SK-N-SH (cell line): ENCODE measurements at regions not wholly inside any gene's neighbourhood (a gene's known extent, or its start where the extent isn't known, plus 50 kb on each side); places are given as distances from the start of the nearest gene placed in this dataset.

Experiments
- CTCF ChIA-PET: fragments of 300-600, 350-600 bp; formaldehyde crosslinking; extraction: SDS; loops from one replicate; lab custom pipeline; 2021; lab: Yijun Ruan, JAX
- POLR2A ChIA-PET: fragments of 350-600 bp; sonication (Branson Sonifier 250); formaldehyde crosslinking; extraction: SDS; loops from one replicate; lab custom pipeline; 2020; ENCODE audit warnings: antibody characterized with exemption, inconsistent platforms; lab: Yijun Ruan, JAX
- DNase-seq: peaks from one replicate; pipeline ENCODE4 v3.0.0; 2012
- H2AFZ ChIP-seq: fragments of 200-600 bp; sonication (generic); 2 replicates; pipeline ENCODE4 v1.8.1; 2016; ENCODE audit warnings: antibody characterized with exemption, mild to moderate bottlenecking, low read depth
- H3F3A ChIP-seq: fragments of 200-600 bp; sonication (generic); replicated peaks from 2 replicates; pipeline ENCODE3; 2016; ENCODE audit warnings: antibody characterized with exemption, mild to moderate bottlenecking; ENCODE audit not compliant: insufficient read depth
- H3K27ac ChIP-seq, 2 experiments: fragments of 200-500 bp in 1 of 2; fragments of 200-600 bp in 1 of 2; sonication (Bioruptor generic) in 1 of 2; sonication (generic), shearing (Covaris generic) in 1 of 2; 2 replicates each; pipeline versions ENCODE4 v1.5.1 to v1.6.1; 2014 to 2016; ENCODE audit warnings: low read depth in 2 of 2, inconsistent platforms in 1 of 2, low read length in 1 of 2, mild to moderate bottlenecking in 1 of 2, mixed read lengths in 1 of 2
- H3K27me3 ChIP-seq: fragments of 200-600 bp; sonication (generic), shearing (Covaris generic); 2 replicates; pipeline ENCODE4 v1.6.1; 2016; ENCODE audit warnings: mixed run types; ENCODE audit not compliant: insufficient read depth
- H3K36me3 ChIP-seq, 2 experiments: fragments of 200-500 bp in 1 of 2; fragments of 200-600 bp in 1 of 2; sonication (Bioruptor generic) in 1 of 2; sonication (generic) in 1 of 2; replicated peaks in 1 of 2; 2 replicates each; pipeline versions ENCODE3 to v1.5.1; 2014 to 2016; ENCODE audit warnings: low read length in 1 of 2, mild to moderate bottlenecking in 1 of 2; ENCODE audit not compliant: insufficient read depth in 2 of 2, control insufficient read depth in 1 of 2
- H3K4me1 ChIP-seq, 2 experiments: fragments of 200-500 bp in 1 of 2; fragments of 200-600 bp in 1 of 2; sonication (Bioruptor generic) in 1 of 2; sonication (generic), shearing (Covaris generic) in 1 of 2; 2 replicates each; pipeline versions ENCODE4 v1.5.1 to v1.6.1; 2014 to 2016; ENCODE audit warnings: low read depth in 1 of 2, low read length in 1 of 2, mixed run types in 1 of 2; ENCODE audit not compliant: insufficient read depth in 2 of 2, control insufficient read depth in 1 of 2
- H3K4me2 ChIP-seq: fragments of 200-600 bp; sonication (generic), shearing (Covaris generic); 2 replicates; pipeline ENCODE4 v1.6.1; 2017; ENCODE audit warnings: mixed run types
- H3K4me3 ChIP-seq, 2 experiments: fragments of 200-500 bp in 1 of 2; fragments of 200-600 bp in 1 of 2; sonication (Bioruptor generic) in 1 of 2; sonication (generic), shearing (Covaris generic) in 1 of 2; 2 replicates each; pipeline versions ENCODE4 v1.5.1 to v1.8.1; 2014 to 2016; ENCODE audit warnings: low read depth in 2 of 2, inconsistent platforms in 1 of 2, low read length in 1 of 2, mild to moderate bottlenecking in 1 of 2, mixed read lengths in 1 of 2, moderate library complexity in 1 of 2
- H3K79me2 ChIP-seq: fragments of 200-600 bp; sonication (generic); 2 replicates; pipeline ENCODE4 v1.8.1; 2017; ENCODE audit warnings: mild to moderate bottlenecking; ENCODE audit not compliant: insufficient read depth
- H3K9ac ChIP-seq: fragments of 200-600 bp; sonication (generic); 2 replicates; pipeline ENCODE4 v1.6.1; 2017; ENCODE audit warnings: mixed run types
- H3K9me2 ChIP-seq: fragments of 200-600 bp; sonication (generic); 2 replicates; pipeline ENCODE4 v1.6.1; 2017; ENCODE audit warnings: mixed run types
- H3K9me3 ChIP-seq: fragments of 200-600 bp; sonication (generic); 2 replicates; pipeline ENCODE4 v1.6.1; 2017; ENCODE audit warnings: mixed run types, mild to moderate bottlenecking, moderate library complexity
- H4K20me1 ChIP-seq: fragments of 200-600 bp; sonication (generic); 2 replicates; pipeline ENCODE4 v1.6.1; 2017; ENCODE audit warnings: mild to moderate bottlenecking, mixed run types; ENCODE audit not compliant: insufficient read depth
- CHD2 ChIP-seq: fragments of 150-350 bp; IDR thresholded peaks from 2 replicates; pipeline ENCODE4 v1.6.1; 2018; ENCODE audit warnings: low read length; ENCODE audit not compliant: partially characterized antibody
- ELF1 ChIP-seq: IDR thresholded peaks from 2 replicates; pipeline ENCODE4 v1.4.0; 2012
- EP300 ChIP-seq, 2 experiments: IDR thresholded peaks; 2 replicates each; pipeline versions ENCODE4 v1.4.0 to v1.6.1; 2012; ENCODE audit warnings: borderline replicate concordance in 1 of 2, low read depth in 1 of 2, low read length in 1 of 2
- FOSL2 ChIP-seq: IDR thresholded peaks from 2 replicates; pipeline ENCODE4 v1.4.0; 2012; ENCODE audit warnings: low read depth, mild to moderate bottlenecking, moderate library complexity, borderline replicate concordance
- IRF3 ChIP-seq: fragments of 150-350 bp; IDR thresholded peaks from 2 replicates; pipeline ENCODE4 v1.6.1; 2016; ENCODE audit warnings: mild to moderate bottlenecking, low read depth, low read length
- NFIC ChIP-seq: IDR thresholded peaks from 2 replicates; pipeline ENCODE4 v1.4.0; 2012; ENCODE audit warnings: borderline replicate concordance
- RCOR1 ChIP-seq: fragments of 150-350 bp; IDR thresholded peaks from 2 replicates; pipeline ENCODE4 v1.6.1; 2017; ENCODE audit warnings: antibody characterized with exemption, low read length
- RFX5 ChIP-seq: IDR thresholded peaks from 2 replicates; pipeline ENCODE4 v1.6.1; 2012; ENCODE audit warnings: mild to moderate bottlenecking, improper control_type of control experiment, low read length
- SMC3 ChIP-seq: IDR thresholded peaks from 2 replicates; pipeline ENCODE4 v1.6.1; 2012; ENCODE audit warnings: low read depth, low read length, improper control_type of control experiment
- TAF1 ChIP-seq: IDR thresholded peaks from 2 replicates; pipeline ENCODE4 v1.6.1; 2012; ENCODE audit warnings: low read depth, mild to moderate bottlenecking, low read length, moderate library complexity, borderline replicate concordance
- TCF12 ChIP-seq: IDR thresholded peaks from 2 replicates; pipeline ENCODE4 v1.4.0; 2012
- USF1 ChIP-seq: IDR thresholded peaks from 2 replicates; pipeline ENCODE4 v1.4.0; 2012; ENCODE audit warnings: low read depth, borderline replicate concordance
- YY1 ChIP-seq: IDR thresholded peaks from 2 replicates; pipeline ENCODE4 v1.4.0; 2012; ENCODE audit warnings: low read depth, mild to moderate bottlenecking
- TF ChIP-seq, protein P1 (sequence below): fragments of 200-600 bp; sonication (generic); IDR thresholded peaks from 2 replicates; pipeline ENCODE4 v1.6.1; 2017; ENCODE audit warnings: antibody characterized with exemption, mild to moderate bottlenecking, moderate library complexity
- TF ChIP-seq, protein P2 (sequence below): fragments of 150-350 bp; IDR thresholded peaks from 2 replicates; pipeline ENCODE4 v1.6.1; 2017; ENCODE audit warnings: antibody characterized with exemption, low read length, low read depth, borderline replicate concordance

DNA sequence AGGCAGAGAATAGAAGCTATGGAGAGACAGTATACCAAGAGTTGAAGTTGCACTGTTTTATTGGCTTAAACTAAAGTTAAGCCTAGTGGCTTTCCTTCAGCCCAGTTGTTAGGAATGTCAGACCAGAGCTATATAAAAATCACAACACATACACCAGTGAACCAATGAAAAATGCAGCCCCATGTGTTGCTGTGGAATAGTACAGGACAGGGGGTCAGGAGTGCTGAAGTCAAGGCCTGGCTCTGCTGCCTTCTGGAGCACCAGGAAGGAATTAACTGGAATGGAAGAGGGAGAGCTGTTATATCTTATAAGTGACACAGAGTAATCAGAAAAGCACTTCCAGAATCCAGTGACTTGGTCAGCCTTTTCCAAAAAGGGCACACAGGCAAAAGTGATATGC, 58.9 kb downstream of the OSR1 start:
- Histone ChIP-seq H3K36me3 (no peaks in the 10 kb centered on the region), H3F3A (no peaks in the 10 kb centered on the region), H3K27ac (no peak overlapping the region), H3K4me2 (no peak overlapping the region), H3K27me3 (no peaks in the 10 kb centered on the region), H3K4me1 (no peaks in the 10 kb centered on the region), H2AFZ (no peak overlapping the region), H3K4me3 (no peak overlapping the region), H3K79me2 (no peaks in the 10 kb centered on the region), H3K9ac (no peak overlapping the region), H3K9me2 (no peaks in the 10 kb centered on the region), H3K9me3 (no peaks in the 10 kb centered on the region), H4K20me1 (no peaks in the 10 kb centered on the region)
- ChIA-PET POLR2A (no interaction called here), CTCF (interaction anchor here (0.8 to 0.9 kb wide), 2 partner anchors 12 to 16 kb away, joined by 3 read pairs; no protein-coding TSS in a partner anchor)
- TF ChIP-seq RCOR1 (no peak), RFX5 (no peak), IRF3 (no peak), USF1 (no peak), CHD2 (no peak), YY1 (no peak), TCF12 (no peak), ELF1 (no peak), EP300 (IDR thresholded peaks at IDR 0.05; ENCODE audit: borderline replicate concordance in 1 of 2, low read depth in 1 of 2, low read length in 1 of 2) (no peak), SMC3 (no peak), NFIC (no peak), TAF1 (no peak), FOSL2 (no peak)
- TF ChIP-seq, protein P1, sequence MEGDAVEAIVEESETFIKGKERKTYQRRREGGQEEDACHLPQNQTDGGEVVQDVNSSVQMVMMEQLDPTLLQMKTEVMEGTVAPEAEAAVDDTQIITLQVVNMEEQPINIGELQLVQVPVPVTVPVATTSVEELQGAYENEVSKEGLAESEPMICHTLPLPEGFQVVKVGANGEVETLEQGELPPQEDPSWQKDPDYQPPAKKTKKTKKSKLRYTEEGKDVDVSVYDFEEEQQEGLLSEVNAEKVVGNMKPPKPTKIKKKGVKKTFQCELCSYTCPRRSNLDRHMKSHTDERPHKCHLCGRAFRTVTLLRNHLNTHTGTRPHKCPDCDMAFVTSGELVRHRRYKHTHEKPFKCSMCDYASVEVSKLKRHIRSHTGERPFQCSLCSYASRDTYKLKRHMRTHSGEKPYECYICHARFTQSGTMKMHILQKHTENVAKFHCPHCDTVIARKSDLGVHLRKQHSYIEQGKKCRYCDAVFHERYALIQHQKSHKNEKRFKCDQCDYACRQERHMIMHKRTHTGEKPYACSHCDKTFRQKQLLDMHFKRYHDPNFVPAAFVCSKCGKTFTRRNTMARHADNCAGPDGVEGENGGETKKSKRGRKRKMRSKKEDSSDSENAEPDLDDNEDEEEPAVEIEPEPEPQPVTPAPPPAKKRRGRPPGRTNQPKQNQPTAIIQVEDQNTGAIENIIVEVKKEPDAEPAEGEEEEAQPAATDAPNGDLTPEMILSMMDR = no peak
- TF ChIP-seq, protein P2, sequence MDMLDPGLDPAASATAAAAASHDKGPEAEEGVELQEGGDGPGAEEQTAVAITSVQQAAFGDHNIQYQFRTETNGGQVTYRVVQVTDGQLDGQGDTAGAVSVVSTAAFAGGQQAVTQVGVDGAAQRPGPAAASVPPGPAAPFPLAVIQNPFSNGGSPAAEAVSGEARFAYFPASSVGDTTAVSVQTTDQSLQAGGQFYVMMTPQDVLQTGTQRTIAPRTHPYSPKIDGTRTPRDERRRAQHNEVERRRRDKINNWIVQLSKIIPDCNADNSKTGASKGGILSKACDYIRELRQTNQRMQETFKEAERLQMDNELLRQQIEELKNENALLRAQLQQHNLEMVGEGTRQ = no peak
- no peak for DNase-seq
